Glomerular endothelial cell (primary cell): ENCODE measurements at regions not wholly inside any gene's neighbourhood (a gene's known extent, or its start where the extent isn't known, plus 50 kb on each side); places are given as distances from the start of the nearest gene placed in this dataset.

Experiments
- DNase-seq: peaks from one replicate; pipeline ENCODE4 v3.0.0-alpha.2; 2011; ENCODE audit warnings: low read depth, low spot score; ENCODE audit errors: extremely low read depth

- no peak for DNase-seq
Observed at GRCh38 chr6:14704383-14705271, 541.2 kb upstream of the JARID2 start.

- no peak for DNase-seq
Observed at GRCh38 chr6:14705841-14706377, 540.0 kb upstream of the JARID2 start.

GRCh38 chr6:14706378-14706929, 539.4 kb upstream of the JARID2 start:
- DNase-seq, result no peak

- DNase-seq, result no peak
Observed at GRCh38 chr6:14707276-14707675, 538.6 kb upstream of the JARID2 start.

GRCh38 chr6:14707971-14708465, 537.9 kb upstream of the JARID2 start:
- no peak for DNase-seq

- DNase-seq, result no peak
Observed at GRCh38 chr6:14709066-14709670, 536.7 kb upstream of the JARID2 start.

- DNase-seq, result no peak
Observed at GRCh38 chr6:14709900-14710299, 536.0 kb upstream of the JARID2 start.

GRCh38 chr6:14710421-14710820, 535.4 kb upstream of the JARID2 start:
- DNase-seq, result no peak

GRCh38 chr6:14711056-14711703, 534.7 kb upstream of the JARID2 start:
- DNase-seq, result no peak

GRCh38 chr6:14711704-14712379, 534.0 kb upstream of the JARID2 start:
- no peak for DNase-seq

- no peak for DNase-seq
Observed at GRCh38 chr6:14713008-14713960, 532.6 kb upstream of the JARID2 start.

GRCh38 chr6:14713966-14714631, 531.8 kb upstream of the JARID2 start:
- DNase-seq, result no peak

- no peak for DNase-seq
Observed at GRCh38 chr6:14715076-14715475, 530.8 kb upstream of the JARID2 start.

GRCh38 chr6:14716499-14717146, 529.2 kb upstream of the JARID2 start:
- DNase-seq, result no peak

GRCh38 chr6:14717307-14717706, 528.6 kb upstream of the JARID2 start:
- DNase-seq, result no peak

- DNase-seq, result no peak
Observed at GRCh38 chr6:14718861-14719260, 527.0 kb upstream of the JARID2 start.

- no peak for DNase-seq
Observed at GRCh38 chr6:14719270-14719669, 526.6 kb upstream of the JARID2 start.

- no peak for DNase-seq
Observed at GRCh38 chr6:14720411-14721102, 525.3 kb upstream of the JARID2 start.
